HL-60 (cell line): ENCODE measurements at regions not wholly inside any gene's neighbourhood (a gene's known extent, or its start where the extent isn't known, plus 50 kb on each side); places are given as distances from the start of the nearest gene placed in this dataset.

Source experiments
- DNase-seq, 2 experiments: peaks; one replicate each; pipeline ENCODE4 v3.0.0-alpha.2; 2010 to 2020; ENCODE audit warnings: low read depth in 1 of 2, low spot score in 1 of 2
- H3K27ac ChIP-seq: fragments of 250-450 bp; sonication (Bioruptor Pico); replicated peaks from 2 replicates; pipeline ENCODE4 v1.5.1; 2020; ENCODE audit warnings: mild to moderate bottlenecking, moderate library complexity
- H3K27me3 ChIP-seq: fragments of 250-450 bp; sonication (Bioruptor Pico); 2 replicates; pipeline ENCODE4 v1.5.1; 2021; ENCODE audit warnings: mild to moderate bottlenecking, moderate library complexity; ENCODE audit not compliant: insufficient read depth, poor library complexity, severe bottlenecking
- H3K4me3 ChIP-seq: replicated peaks from 2 replicates; pipeline ENCODE4 v1.5.1; 2011; ENCODE audit warnings: mild to moderate bottlenecking, control low read depth, low read length; ENCODE audit not compliant: insufficient read depth
- GABPA ChIP-seq: IDR thresholded peaks from 2 replicates; pipeline ENCODE4 v1.6.1; 2012; ENCODE audit warnings: low read depth
- POLR2AphosphoS5 ChIP-seq: IDR thresholded peaks from 2 replicates; pipeline ENCODE4 v1.6.1; 2012; ENCODE audit warnings: low read depth
- SPI1 ChIP-seq: IDR thresholded peaks from 2 replicates; pipeline ENCODE4 v1.6.1; 2012; ENCODE audit warnings: low read depth, mild to moderate bottlenecking, borderline replicate concordance
- TF ChIP-seq, protein P1 (sequence below): IDR thresholded peaks from 2 replicates; pipeline ENCODE4 v1.6.1; 2012; ENCODE audit warnings: low read depth; ENCODE audit not compliant: insufficient replicate concordance
- TF ChIP-seq, protein P2 (sequence below): IDR thresholded peaks from one replicate; pipeline ENCODE4 v1.5.1; 2011; ENCODE audit warnings: low read length, control low read depth, inconsistent platforms; ENCODE audit not compliant: insufficient read depth

- no peak for TF ChIP-seq GABPA
- no peak for TF ChIP-seq POLR2AphosphoS5
- TF ChIP-seq SPI1: no peak
- TF ChIP-seq, protein P1, sequence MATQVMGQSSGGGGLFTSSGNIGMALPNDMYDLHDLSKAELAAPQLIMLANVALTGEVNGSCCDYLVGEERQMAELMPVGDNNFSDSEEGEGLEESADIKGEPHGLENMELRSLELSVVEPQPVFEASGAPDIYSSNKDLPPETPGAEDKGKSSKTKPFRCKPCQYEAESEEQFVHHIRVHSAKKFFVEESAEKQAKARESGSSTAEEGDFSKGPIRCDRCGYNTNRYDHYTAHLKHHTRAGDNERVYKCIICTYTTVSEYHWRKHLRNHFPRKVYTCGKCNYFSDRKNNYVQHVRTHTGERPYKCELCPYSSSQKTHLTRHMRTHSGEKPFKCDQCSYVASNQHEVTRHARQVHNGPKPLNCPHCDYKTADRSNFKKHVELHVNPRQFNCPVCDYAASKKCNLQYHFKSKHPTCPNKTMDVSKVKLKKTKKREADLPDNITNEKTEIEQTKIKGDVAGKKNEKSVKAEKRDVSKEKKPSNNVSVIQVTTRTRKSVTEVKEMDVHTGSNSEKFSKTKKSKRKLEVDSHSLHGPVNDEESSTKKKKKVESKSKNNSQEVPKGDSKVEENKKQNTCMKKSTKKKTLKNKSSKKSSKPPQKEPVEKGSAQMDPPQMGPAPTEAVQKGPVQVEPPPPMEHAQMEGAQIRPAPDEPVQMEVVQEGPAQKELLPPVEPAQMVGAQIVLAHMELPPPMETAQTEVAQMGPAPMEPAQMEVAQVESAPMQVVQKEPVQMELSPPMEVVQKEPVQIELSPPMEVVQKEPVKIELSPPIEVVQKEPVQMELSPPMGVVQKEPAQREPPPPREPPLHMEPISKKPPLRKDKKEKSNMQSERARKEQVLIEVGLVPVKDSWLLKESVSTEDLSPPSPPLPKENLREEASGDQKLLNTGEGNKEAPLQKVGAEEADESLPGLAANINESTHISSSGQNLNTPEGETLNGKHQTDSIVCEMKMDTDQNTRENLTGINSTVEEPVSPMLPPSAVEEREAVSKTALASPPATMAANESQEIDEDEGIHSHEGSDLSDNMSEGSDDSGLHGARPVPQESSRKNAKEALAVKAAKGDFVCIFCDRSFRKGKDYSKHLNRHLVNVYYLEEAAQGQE: no peak
- TF ChIP-seq, protein P2, sequence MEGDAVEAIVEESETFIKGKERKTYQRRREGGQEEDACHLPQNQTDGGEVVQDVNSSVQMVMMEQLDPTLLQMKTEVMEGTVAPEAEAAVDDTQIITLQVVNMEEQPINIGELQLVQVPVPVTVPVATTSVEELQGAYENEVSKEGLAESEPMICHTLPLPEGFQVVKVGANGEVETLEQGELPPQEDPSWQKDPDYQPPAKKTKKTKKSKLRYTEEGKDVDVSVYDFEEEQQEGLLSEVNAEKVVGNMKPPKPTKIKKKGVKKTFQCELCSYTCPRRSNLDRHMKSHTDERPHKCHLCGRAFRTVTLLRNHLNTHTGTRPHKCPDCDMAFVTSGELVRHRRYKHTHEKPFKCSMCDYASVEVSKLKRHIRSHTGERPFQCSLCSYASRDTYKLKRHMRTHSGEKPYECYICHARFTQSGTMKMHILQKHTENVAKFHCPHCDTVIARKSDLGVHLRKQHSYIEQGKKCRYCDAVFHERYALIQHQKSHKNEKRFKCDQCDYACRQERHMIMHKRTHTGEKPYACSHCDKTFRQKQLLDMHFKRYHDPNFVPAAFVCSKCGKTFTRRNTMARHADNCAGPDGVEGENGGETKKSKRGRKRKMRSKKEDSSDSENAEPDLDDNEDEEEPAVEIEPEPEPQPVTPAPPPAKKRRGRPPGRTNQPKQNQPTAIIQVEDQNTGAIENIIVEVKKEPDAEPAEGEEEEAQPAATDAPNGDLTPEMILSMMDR: no peak
- Histone ChIP-seq H3K4me3 (no peak overlapping the region), H3K27ac (no peak overlapping the region), H3K27me3 (no peaks in the 10 kb centered on the region)
- DNase-seq: no peak
These were observed 116.1 kb upstream of the CMC1 start for GRCh38 chr3:28125342-28125741.

- TF ChIP-seq SPI1: no peak
- TF ChIP-seq, protein P1: no peak
- no peak overlapping the region for H3K27ac ChIP-seq
- no peak overlapping the region for H3K4me3 ChIP-seq
- DNase-seq: no peak
- no peaks in the 10 kb centered on the region for H3K27me3 ChIP-seq
These were observed 110.6 kb upstream of the CMC1 start for GRCh38 chr3:28130836-28131235.

DNA sequence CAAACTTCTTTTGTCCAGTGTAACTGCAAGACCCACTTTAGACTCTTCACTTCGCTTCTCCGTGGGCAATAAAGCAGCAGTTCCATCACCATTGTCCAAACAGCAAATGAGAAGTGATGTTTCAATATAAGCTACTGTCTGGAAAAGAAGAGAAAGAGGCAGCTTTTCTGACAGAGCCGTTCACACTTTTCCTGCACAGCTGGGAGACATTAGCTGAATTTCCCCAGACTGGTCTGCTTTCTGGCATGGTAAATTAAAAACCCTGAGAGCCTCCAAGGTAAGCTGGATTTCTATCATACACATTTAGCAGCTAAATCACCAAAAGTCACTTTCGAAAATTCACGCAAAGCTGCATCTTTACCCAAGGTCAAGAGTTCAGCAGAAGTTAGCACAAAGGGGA, 108.5 kb upstream of the CMC1 start:
- TF ChIP-seq, protein P1: no peak
- TF ChIP-seq, protein P2: no peak
- no peak for TF ChIP-seq SPI1
- no peak for TF ChIP-seq GABPA
- TF ChIP-seq POLR2AphosphoS5: no peak
- Histone ChIP-seq H3K27me3 (no peaks in the 10 kb centered on the region), H3K27ac (no peak overlapping the region), H3K4me3 (no peak overlapping the region)
- DNase-seq: no peak

- no peak for DNase-seq
- Histone ChIP-seq H3K4me3 (no peak overlapping the region), H3K27ac (no peak overlapping the region), H3K27me3 (no peaks in the 10 kb centered on the region)
- TF ChIP-seq, protein P1: no peak
- TF ChIP-seq SPI1 (no peak), GABPA (no peak), POLR2AphosphoS5 (no peak)
- TF ChIP-seq, protein P2: no peak
These were observed 107.2 kb upstream of the CMC1 start for GRCh38 chr3:28134198-28134597.
